Muscle of leg (tissue), 3 donors: ENCODE measurements at regions not wholly inside any gene's neighbourhood (a gene's known extent, or its start where the extent isn't known, plus 50 kb on each side); places are given as distances from the start of the nearest gene placed in this dataset.

Source experiments
- DNase-seq: peaks from one replicate; pipeline ENCODE4 v3.0.0; 2013
- H3K27ac ChIP-seq: one replicate; pipeline ENCODE4 v1.5.1; 2013; ENCODE audit warnings: mild to moderate bottlenecking, low read length, control low read depth
- H3K27me3 ChIP-seq: one replicate; pipeline ENCODE4 v1.6.1; 2013; ENCODE audit warnings: low read length; ENCODE audit not compliant: control insufficient read depth, insufficient read depth
- H3K36me3 ChIP-seq: one replicate; pipeline ENCODE4 v1.6.1; 2013; ENCODE audit warnings: low read length; ENCODE audit not compliant: control insufficient read depth, insufficient read depth
- H3K4me1 ChIP-seq: one replicate; pipeline ENCODE4 v1.6.1; 2013; ENCODE audit warnings: low read length; ENCODE audit not compliant: control insufficient read depth, insufficient read depth
- H3K4me3 ChIP-seq: one replicate; pipeline ENCODE4 v1.5.1; 2013; ENCODE audit warnings: low read length, control low read depth
- H3K9me3 ChIP-seq: replicated peaks from 2 replicates; pipeline ENCODE4 v1.6.1; 2013; ENCODE audit warnings: low read depth, low read length; ENCODE audit not compliant: control insufficient read depth
- WGBS: methylation state at CpG from one replicate; pipeline ENCODE4 v1.1.5; 2013; ENCODE audit warnings: missing lambda C conversion rate; ENCODE audit not compliant: insufficient coverage; 5-methylcytosine and 5-hydroxymethylcytosine counted together

DNA sequence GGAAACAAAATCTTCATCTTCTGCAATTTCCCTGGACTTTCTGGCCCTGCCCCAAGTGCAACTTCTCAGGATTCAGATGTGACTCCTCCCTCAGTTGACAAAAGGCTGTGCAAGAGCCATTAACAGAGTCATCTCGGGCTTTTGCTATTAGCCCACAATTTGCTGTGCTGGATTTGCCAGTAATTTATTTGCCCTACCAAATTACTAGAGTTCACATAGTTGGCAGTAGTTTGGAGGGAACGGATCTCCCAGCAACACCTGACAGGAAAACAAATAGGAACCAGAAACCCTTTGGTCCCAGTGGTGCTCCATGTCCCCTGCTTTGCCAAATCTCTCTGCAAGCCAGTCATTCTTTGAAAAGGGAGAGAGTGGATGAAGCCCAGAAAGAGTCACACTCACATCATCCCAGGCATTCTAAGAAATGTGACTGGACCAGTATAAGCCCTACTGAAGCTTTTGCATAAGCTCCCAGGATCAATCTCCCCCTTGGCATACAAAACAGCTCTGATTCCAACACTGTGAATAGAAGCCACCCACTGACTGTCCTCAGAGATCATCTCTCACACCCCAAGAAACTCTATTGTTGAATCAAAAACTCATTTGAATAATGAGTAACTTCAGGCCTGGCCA is 350.1 kb upstream of the NBEA start:
- DNase-seq: peak; percentile 87
- WGBS: 0% methylated on average over 1 of the region's 2 CpGs
- Histone ChIP-seq H3K4me1 (peaks cover 23% of the 10 kb centered on the region), H3K27me3 (no peaks in the 10 kb centered on the region), H3K9me3 (no peaks in the 10 kb centered on the region), H3K36me3 (no peaks in the 10 kb centered on the region), H3K27ac (no peak overlapping the region), H3K4me3 (no peak overlapping the region)

DNA sequence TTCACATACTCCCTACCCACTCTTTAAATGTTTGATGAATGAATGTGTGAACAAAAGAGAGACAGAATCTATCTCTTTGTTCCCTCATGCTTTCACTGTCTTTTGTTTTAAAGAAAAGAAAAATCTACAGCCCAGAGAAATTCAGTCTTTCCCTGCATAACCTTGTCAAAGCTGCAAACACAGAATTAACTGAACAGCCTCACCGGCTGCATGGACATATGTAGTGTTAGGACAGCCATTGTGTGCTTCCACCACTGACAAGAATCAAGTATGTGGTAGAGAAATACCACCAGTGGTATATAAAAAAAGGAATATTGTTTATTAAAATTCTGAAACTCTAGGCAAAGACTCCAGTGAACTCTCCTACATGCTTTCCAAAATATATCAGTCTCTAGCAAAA is 348.4 kb upstream of the NBEA start:
- no peaks in the 10 kb centered on the region for H3K9me3 ChIP-seq
- DNase-seq: no peak
- peaks cover 14% of the 10 kb centered on the region for H3K4me1 ChIP-seq
- H3K27me3 ChIP-seq: no peaks in the 10 kb centered on the region
- no CpG with 5 or more reads among the region's 1 CpG for WGBS
- H3K36me3 ChIP-seq: no peaks in the 10 kb centered on the region
- H3K4me3 ChIP-seq: no peak overlapping the region
- no peak overlapping the region for H3K27ac ChIP-seq

DNA sequence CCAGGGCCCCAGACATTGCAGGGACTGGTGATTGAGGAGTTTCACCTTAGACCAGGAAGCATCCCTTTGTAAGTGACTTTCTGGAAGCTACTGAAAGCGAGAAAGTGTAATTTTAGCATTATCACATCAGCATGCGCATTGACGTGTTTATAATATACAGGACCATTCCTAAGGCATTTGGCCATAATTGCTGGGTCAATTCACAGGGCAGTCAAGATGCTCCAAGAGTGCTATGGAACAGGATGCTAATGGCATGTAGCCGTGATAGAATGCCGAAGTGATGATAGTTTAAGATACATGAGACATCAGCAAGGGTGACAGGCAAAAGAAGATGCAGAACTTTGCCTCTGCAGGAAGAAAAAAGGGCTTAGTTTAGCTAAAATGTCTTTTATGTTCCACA is 347.6 kb upstream of the NBEA start:
- H3K9me3 ChIP-seq: no peaks in the 10 kb centered on the region
- no peak for DNase-seq
- H3K4me1 ChIP-seq: peaks cover 14% of the 10 kb centered on the region
- H3K27ac ChIP-seq: no peak overlapping the region
- H3K27me3 ChIP-seq: no peaks in the 10 kb centered on the region
- H3K4me3 ChIP-seq: no peak overlapping the region
- no peaks in the 10 kb centered on the region for H3K36me3 ChIP-seq
- WGBS: 87% methylated on average over 3 of the region's 5 CpGs

DNA sequence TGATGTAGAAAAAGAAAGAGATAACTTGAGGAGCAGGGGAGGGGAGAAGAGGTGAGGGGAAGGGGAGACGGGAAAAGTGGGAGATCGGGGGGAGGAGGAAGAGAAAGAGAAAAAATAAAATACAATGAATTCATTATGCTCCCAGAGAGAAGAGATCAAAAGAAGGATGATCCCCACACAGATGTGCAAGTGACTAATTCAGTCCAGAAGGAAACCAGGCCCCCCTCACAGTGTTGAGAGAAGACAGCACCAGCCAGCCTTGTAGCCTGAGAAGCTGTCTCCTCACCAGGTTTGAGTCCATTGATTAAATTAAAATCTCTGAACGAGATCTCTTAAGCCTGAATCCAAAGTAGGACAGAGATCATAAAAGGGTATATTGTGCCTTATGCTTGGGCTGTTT is 333.7 kb upstream of the NBEA start:
- no peaks in the 10 kb centered on the region for H3K27me3 ChIP-seq
- 17% methylated on average over 1 of the region's 3 CpGs for WGBS
- no peak overlapping the region for H3K4me3 ChIP-seq
- H3K27ac ChIP-seq: no peak overlapping the region
- H3K9me3 ChIP-seq: no peaks in the 10 kb centered on the region
- no peak for DNase-seq
- H3K4me1 ChIP-seq: peaks cover 2% of the 10 kb centered on the region
- no peaks in the 10 kb centered on the region for H3K36me3 ChIP-seq

DNA sequence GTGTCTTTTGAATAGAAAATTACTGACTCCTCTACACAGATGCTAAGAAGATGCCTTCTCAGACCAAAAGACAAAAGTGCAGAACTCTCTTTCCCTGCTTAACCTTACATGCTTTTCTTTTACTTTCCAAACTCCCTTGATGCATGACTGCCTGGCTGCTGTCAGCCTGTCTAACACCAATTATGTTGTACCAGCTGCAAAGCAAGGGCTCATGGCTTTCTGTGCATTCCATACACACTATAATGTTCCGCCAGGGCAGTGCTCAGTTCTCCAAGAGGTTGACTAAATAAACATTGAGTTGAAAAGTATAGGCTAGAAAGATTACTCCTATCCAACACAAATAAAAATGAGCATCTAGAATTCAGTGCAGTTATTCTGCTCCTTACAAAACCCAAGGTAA is 330.4 kb upstream of the NBEA start:
- H3K27me3 ChIP-seq: no peaks in the 10 kb centered on the region
- no peak overlapping the region for H3K4me3 ChIP-seq
- H3K9me3 ChIP-seq: no peaks in the 10 kb centered on the region
- DNase-seq: peak; percentile 29
- no CpG with 5 or more reads among the region's 1 CpG for WGBS
- H3K36me3 ChIP-seq: no peaks in the 10 kb centered on the region
- no peak overlapping the region for H3K27ac ChIP-seq
- peaks cover 2% of the 10 kb centered on the region for H3K4me1 ChIP-seq

- Histone ChIP-seq H3K27me3 (no peaks in the 10 kb centered on the region), H3K4me3 (no peak overlapping the region), H3K27ac (no peak overlapping the region), H3K9me3 (no peaks in the 10 kb centered on the region), H3K36me3 (no peaks in the 10 kb centered on the region), H3K4me1 (no peaks in the 10 kb centered on the region)
- peak; percentile 62 for DNase-seq
- WGBS: 83% methylated on average over 5 of the region's 7 CpGs
Observed at GRCh38 chr13:34617473-34618083, 324.5 kb upstream of the NBEA start.

DNA sequence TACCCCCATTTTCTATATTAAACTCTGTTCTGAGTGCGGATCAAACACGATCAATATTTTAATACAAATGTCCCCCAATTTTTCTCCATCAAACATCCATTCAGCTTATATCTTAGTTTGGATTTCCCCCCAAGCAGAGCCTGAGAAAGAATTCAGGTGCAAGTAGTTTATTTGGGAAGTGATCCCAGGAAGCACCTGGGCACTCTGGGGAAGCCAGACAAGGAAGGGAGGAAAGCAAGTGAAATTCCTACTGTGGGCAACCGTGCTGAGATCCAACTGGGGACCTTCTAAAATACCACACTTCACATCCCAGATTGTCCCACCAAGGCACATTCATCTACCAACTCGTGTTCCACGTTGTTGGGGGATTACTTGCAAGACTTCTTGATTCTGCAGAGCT is 323.4 kb upstream of the NBEA start:
- Histone ChIP-seq H3K27ac (no peak overlapping the region), H3K9me3 (no peaks in the 10 kb centered on the region), H3K4me1 (no peaks in the 10 kb centered on the region), H3K36me3 (no peaks in the 10 kb centered on the region), H3K4me3 (no peak overlapping the region), H3K27me3 (no peaks in the 10 kb centered on the region)
- no peak for DNase-seq
- WGBS: 77% methylated on average over 2 of the region's 5 CpGs

- Histone ChIP-seq H3K9me3 (no peaks in the 10 kb centered on the region), H3K4me3 (no peak overlapping the region), H3K36me3 (no peaks in the 10 kb centered on the region), H3K27me3 (no peaks in the 10 kb centered on the region), H3K27ac (no peak overlapping the region), H3K4me1 (no peaks in the 10 kb centered on the region)
- no peak for DNase-seq
- WGBS: 100% methylated on average over 1 of the region's 5 CpGs
Observed at GRCh38 chr13:34619326-34619725, 322.7 kb upstream of the NBEA start.

GRCh38 chr13:34620074-34620850 is 321.8 kb upstream of the NBEA start:
- Histone ChIP-seq H3K4me1 (no peaks in the 10 kb centered on the region), H3K36me3 (no peaks in the 10 kb centered on the region), H3K4me3 (no peak overlapping the region), H3K27ac (no peak overlapping the region), H3K9me3 (no peaks in the 10 kb centered on the region), H3K27me3 (no peaks in the 10 kb centered on the region)
- no CpG with 5 or more reads among the region's 7 CpGs for WGBS
- peak; percentile 26 for DNase-seq

GRCh38 chr13:34620862-34621261 is 321.2 kb upstream of the NBEA start:
- no peaks in the 10 kb centered on the region for H3K27me3 ChIP-seq
- H3K27ac ChIP-seq: no peak overlapping the region
- no CpG with 5 or more reads among the region's 1 CpG for WGBS
- no peaks in the 10 kb centered on the region for H3K4me1 ChIP-seq
- H3K9me3 ChIP-seq: no peaks in the 10 kb centered on the region
- no peaks in the 10 kb centered on the region for H3K36me3 ChIP-seq
- DNase-seq: no peak
- no peak overlapping the region for H3K4me3 ChIP-seq
